Thymus (tissue), 11 donors: ENCODE measurements at regions not wholly inside any gene's neighbourhood (a gene's known extent, or its start where the extent isn't known, plus 50 kb on each side); places are given as distances from the start of the nearest gene placed in this dataset.
A peak's percentile ranks its signal among the peaks of the same experiment; 100 is the strongest.

Source experiments
- DNase-seq, 9 donors: peaks; one replicate each; pipeline ENCODE4 v3.0.0-alpha.2; 2013; ENCODE audit warnings: low spot score in 9 of 9, low read depth in 6 of 9, missing footprints in 1 of 9
- H3K27ac ChIP-seq, 2 donors: one replicate each; pipeline ENCODE4 v1.5.1; 2013; ENCODE audit warnings: control low read depth in 1 of 2, low read depth in 1 of 2, low read length in 1 of 2, mild to moderate bottlenecking in 1 of 2, moderate library complexity in 1 of 2
- H3K27me3 ChIP-seq, 2 donors: one replicate each; pipeline ENCODE4 v1.5.1; 2013; ENCODE audit warnings: low read length in 1 of 2; ENCODE audit not compliant: control insufficient read depth in 2 of 2, insufficient read depth in 1 of 2
- H3K36me3 ChIP-seq, 2 donors: one replicate each; pipeline ENCODE4 v1.5.1; 2013; ENCODE audit warnings: low read length in 1 of 2, mild to moderate bottlenecking in 1 of 2, moderate library complexity in 1 of 2; ENCODE audit not compliant: control insufficient read depth in 2 of 2, insufficient read depth in 2 of 2
- H3K4me1 ChIP-seq, 2 donors: one replicate each; pipeline ENCODE4 v1.5.1; 2013; ENCODE audit warnings: low read length in 2 of 2; ENCODE audit not compliant: control insufficient read depth in 2 of 2, insufficient read depth in 2 of 2
- H3K4me3 ChIP-seq, 2 donors: one replicate each; pipeline ENCODE4 v1.5.1; 2013; ENCODE audit warnings: low read length in 2 of 2, control low read depth in 1 of 2, mild to moderate bottlenecking in 1 of 2
- H3K9me3 ChIP-seq, 2 donors: one replicate each; pipeline ENCODE4 v1.5.1; 2013; ENCODE audit warnings: low read length in 1 of 2, mild to moderate bottlenecking in 1 of 2; ENCODE audit not compliant: control insufficient read depth in 2 of 2, insufficient read depth in 1 of 2
- WGBS: extraction: QIAGEN DNeasy Blood & Tissue Kit; methylation state at CpG from one replicate; pipeline ENCODE4 v1.1.7; 2013; 5-methylcytosine and 5-hydroxymethylcytosine counted together
- donor health status: healthy.

DNA sequence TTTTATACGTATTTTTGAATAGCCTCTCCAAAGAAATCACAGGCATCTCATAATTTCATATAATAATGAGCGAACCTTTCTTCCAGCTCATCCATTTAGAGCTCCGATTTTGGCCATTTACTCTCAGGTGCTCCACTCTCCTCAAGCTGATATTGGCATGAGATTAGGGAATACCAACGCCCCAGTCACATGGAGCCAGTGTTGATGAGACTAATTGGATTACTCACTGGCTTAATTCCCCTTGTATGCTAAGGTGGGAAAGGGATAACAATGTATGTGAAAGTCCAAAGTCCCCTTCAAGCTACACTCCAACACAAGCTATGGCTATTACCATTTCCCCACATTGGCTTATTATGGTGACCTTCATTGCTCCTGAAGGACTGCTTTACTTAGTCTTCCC, 76.6 kb upstream of the NAV3 start:
- no peak for DNase-seq
- Histone ChIP-seq H3K9me3 (no peaks in the 10 kb centered on the region), H3K27ac (no peak overlapping the region), H3K4me3 (no peak overlapping the region), H3K36me3 (no peaks in the 10 kb centered on the region), H3K27me3 (no peaks in the 10 kb centered on the region), H3K4me1 (no peaks in the 10 kb centered on the region)
- 87% methylated on average over 4 of the region's 4 CpGs for whole genome bisulfite sequencing

DNA sequence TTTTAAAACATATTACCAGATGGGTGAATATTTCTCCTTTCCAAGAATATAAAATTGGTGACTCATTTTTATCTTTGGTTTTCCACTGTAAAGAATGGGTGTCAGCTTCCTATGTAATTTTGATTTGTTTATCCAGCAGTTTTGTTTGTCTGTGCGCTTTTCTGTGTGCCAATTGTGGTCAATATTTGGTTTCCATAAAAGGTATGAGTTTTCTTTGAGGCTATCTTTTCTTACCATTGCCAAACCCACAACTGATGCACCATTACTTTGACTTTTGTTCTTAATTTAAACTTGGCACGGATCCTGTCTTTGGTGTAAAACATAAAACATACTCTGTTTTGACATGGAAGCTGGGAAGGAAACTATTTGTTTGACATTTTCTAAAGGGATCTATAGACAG, 78.8 kb upstream of the NAV3 start:
- no peaks in the 10 kb centered on the region for H3K9me3 ChIP-seq
- WGBS: 67% methylated on average over 2 of the region's 2 CpGs
- H3K36me3 ChIP-seq: no peaks in the 10 kb centered on the region
- H3K4me1 ChIP-seq: no peaks in the 10 kb centered on the region
- no peaks in the 10 kb centered on the region for H3K27me3 ChIP-seq
- H3K4me3 ChIP-seq: no peak overlapping the region
- DNase-seq: no peak
- no peak overlapping the region for H3K27ac ChIP-seq

DNA sequence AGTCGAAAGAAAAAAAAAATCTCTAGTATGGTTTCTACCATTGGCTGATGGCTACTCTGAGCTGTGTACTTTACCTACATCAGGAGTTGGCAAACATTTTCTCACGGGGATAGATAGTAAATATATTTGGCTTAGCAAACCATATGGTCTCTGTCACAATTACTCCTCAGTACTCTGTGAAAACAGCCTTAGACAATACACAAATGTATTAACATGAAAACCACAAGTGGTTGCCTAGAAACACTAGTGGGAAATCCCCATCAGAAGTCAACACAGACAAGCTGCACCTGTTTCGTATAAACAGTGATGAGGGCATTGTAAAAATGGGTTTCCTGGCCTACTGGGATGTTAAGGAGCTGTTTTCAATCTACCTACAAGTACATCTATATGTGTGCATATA, 84.6 kb upstream of the NAV3 start:
- Histone ChIP-seq H3K9me3 (no peaks in the 10 kb centered on the region), H3K36me3 (no peaks in the 10 kb centered on the region), H3K27ac (no peak overlapping the region), H3K4me1 (no peaks in the 10 kb centered on the region), H3K27me3 (no peaks in the 10 kb centered on the region), H3K4me3 (no peak overlapping the region)
- DNase-seq: peak in 7 of 9 donors; percentile 3 to 48 (median 7)
- WGBS: 70% methylated on average over 3 of the region's 3 CpGs

DNA sequence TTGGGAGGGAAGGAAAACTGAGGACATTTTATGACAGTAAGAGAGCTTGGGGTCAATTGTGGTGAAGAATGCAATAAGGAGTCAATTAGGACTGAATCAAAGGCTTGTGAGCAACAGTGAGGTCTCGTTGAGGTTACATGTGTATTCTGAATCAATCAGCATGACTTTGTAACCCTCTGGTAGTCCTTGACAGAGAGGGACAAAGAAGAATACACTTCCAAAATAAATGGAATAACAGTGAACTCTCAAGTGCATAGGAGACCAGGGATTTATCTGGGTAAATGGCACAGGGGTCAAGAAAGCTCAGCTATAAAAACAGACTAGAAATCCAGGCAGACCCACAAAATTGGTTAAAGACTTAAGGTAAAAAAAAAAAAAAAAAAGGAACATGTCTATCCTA, 85.1 kb upstream of the NAV3 start:
- Histone ChIP-seq H3K4me3 (no peak overlapping the region), H3K36me3 (no peaks in the 10 kb centered on the region), H3K27me3 (no peaks in the 10 kb centered on the region), H3K9me3 (no peaks in the 10 kb centered on the region), H3K27ac (no peak overlapping the region), H3K4me1 (no peaks in the 10 kb centered on the region)
- WGBS: 87% methylated on average over 1 of the region's 1 CpG
- no peak for DNase-seq

DNA sequence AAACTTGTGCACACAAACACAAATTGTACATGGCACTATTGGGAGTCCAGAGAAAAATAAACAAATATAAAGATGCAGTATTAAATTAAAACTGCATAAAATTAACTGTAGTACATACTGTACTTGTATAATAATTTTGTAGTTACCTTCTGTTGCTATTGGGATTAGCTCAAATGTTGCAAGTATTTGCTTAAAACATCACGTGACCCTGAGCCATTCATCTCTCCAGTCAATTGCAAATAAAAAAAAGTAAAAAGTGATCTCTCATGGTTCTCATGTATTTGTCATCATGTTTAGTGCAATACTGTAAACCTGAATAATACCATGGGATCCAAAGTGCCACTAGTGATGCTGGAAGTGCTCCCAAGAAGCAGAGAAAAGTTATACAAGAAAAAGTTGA, 88.1 kb upstream of the NAV3 start:
- DNase-seq: no peak
- 99% methylated on average over 1 of the region's 1 CpG for WGBS
- no peaks in the 10 kb centered on the region for H3K4me1 ChIP-seq
- no peak overlapping the region for H3K27ac ChIP-seq
- no peaks in the 10 kb centered on the region for H3K9me3 ChIP-seq
- no peaks in the 10 kb centered on the region for H3K27me3 ChIP-seq
- H3K4me3 ChIP-seq: no peak overlapping the region
- H3K36me3 ChIP-seq: no peaks in the 10 kb centered on the region

DNA sequence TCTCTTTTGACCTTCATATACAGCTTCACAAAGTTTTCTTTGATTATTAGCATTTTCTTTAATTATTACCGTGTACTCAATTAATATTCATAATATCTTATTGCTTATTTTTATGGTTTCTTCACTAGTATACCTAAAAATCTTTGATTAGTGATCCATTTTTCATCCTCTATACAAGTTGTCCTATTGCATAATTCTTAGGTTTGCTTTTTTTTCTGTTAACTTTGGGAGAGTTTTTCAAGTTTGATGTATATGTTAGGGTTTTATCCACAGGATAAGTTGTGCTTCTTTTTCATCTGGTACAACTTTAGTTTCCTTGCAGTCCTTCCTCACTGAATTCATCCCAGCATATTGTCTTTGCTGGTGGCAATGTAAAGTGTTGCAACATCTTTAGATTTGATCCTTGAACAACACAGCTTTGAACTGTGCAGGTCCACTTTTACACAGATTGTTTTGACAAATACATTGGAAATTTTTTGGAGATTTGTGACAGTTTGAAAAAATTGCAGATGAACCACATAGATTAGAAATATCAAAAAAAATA, 88.6 kb upstream of the NAV3 start:
- H3K4me3 ChIP-seq: no peak overlapping the region
- H3K36me3 ChIP-seq: no peaks in the 10 kb centered on the region
- H3K27ac ChIP-seq: no peak overlapping the region
- no peak for DNase-seq
- WGBS: 93% methylated on average over 1 of the region's 1 CpG
- no peaks in the 10 kb centered on the region for H3K27me3 ChIP-seq
- no peaks in the 10 kb centered on the region for H3K4me1 ChIP-seq
- no peaks in the 10 kb centered on the region for H3K9me3 ChIP-seq

DNA sequence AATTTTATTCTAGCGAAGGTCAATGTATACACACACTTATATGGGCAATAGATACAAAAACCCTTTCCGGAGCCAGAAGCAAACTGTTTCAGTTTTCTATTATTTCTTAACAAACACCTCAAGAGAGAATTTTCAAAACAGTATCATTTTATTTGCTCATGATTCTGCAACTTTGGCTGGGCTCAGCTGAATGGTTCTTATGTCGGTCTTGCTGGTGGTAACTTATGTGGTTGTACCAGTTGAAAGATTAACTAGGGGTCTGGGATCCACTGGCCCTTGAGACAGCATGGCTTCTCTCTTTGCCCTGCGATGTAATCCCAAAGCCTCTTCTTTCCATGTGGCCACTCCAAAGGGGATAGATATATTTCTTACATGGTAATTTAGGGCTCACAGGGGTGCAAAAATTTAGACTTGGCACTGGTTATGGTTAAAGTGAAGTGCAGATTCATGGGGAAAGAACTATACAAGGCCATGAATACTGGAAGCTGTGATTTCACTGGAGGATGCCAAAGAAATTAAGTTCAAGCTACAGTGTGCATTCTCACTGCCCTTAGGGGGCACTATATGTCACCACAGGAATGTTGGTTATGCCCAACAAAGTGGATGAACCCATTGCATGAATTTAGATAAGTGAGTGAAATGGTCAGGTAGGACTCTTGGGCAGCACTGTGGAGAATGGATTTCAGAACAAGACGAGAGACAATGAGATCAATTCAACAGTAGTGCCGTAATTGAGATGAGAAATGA, 94.3 kb upstream of the NAV3 start:
- no peaks in the 10 kb centered on the region for H3K27me3 ChIP-seq
- no peak overlapping the region for H3K27ac ChIP-seq
- no peaks in the 10 kb centered on the region for H3K4me1 ChIP-seq
- WGBS: 97% methylated on average over 6 of the region's 6 CpGs
- H3K36me3 ChIP-seq: no peaks in the 10 kb centered on the region
- H3K4me3 ChIP-seq: no peak overlapping the region
- H3K9me3 ChIP-seq: no peaks in the 10 kb centered on the region
- DNase-seq: no peak

DNA sequence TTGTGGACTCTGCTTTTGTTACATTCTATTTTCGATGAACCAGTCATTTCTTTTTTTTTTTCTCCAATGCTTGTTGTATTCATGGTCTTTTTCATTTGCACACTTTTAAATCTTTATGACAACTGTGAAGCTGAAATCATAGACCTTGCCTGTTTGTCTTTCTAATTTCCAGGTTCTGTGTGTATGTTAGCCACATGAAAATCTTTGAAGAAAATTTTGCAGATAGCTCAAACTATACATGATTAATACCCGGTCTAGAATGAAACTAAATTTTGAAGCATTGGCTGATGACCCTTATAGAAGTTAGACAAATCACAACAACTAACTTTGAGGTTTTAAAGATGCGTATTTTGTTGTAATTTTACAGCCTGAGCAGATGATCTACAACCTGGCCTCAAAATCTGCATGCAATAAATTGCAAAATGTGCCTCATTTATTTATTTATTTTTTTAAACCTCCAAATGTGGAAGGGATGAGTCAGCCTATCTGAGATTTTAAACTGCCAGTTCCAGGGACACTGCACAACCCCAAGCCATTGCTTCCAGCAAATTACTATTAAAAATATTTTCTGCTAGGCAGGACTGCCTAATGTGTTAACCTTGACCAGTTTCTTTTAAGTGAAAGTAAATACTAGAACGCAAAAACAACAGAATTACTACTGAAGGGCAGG, 96.3 kb upstream of the NAV3 start:
- no peaks in the 10 kb centered on the region for H3K27me3 ChIP-seq
- no peak overlapping the region for H3K27ac ChIP-seq
- no peak for DNase-seq
- 93% methylated on average over 4 of the region's 4 CpGs for WGBS
- no peaks in the 10 kb centered on the region for H3K4me1 ChIP-seq
- H3K9me3 ChIP-seq: no peaks in the 10 kb centered on the region
- H3K4me3 ChIP-seq: no peak overlapping the region
- H3K36me3 ChIP-seq: no peaks in the 10 kb centered on the region

DNA sequence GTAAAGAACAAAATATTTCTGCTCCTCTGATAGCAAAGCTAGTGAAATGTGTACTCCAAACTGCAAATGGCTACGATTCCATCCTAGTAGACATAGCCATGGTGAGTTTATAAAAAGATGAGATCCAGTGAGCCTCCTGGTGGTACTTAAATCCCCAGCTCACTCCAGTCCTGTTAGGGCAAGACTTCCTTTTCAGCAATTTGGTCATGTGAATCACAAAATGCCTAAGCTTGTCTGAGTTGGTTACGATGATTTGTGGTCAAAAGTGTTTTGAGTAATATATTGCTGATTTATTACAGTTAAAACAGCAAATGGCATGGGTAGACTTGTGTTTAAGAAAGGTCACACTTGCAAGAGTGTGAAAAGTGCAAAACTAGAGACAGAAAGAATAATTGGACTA, 102.7 kb upstream of the NAV3 start:
- no peaks in the 10 kb centered on the region for H3K4me1 ChIP-seq
- H3K27ac ChIP-seq: no peak overlapping the region
- no peak for DNase-seq
- no peak overlapping the region for H3K4me3 ChIP-seq
- no peaks in the 10 kb centered on the region for H3K9me3 ChIP-seq
- no peaks in the 10 kb centered on the region for H3K27me3 ChIP-seq
- H3K36me3 ChIP-seq: no peaks in the 10 kb centered on the region
- WGBS: 78% methylated on average over 2 of the region's 2 CpGs
